GM12873 (cell line): ENCODE measurements at regions not wholly inside any gene's neighbourhood (a gene's known extent, or its start where the extent isn't known, plus 50 kb on each side); places are given as distances from the start of the nearest gene placed in this dataset.

Experiments used
- CTCF ChIP-seq: IDR thresholded peaks from 2 replicates; pipeline ENCODE4 v1.5.1; 2012; ENCODE audit warnings: low read depth, mild to moderate bottlenecking, moderate library complexity, low read length, control low read depth; ENCODE audit not compliant: insufficient read depth; ENCODE audit errors: missing control alignments

- TF ChIP-seq CTCF, result no peak
Measured at GRCh38 chr5:118279540-118280294, 708.6 kb downstream of the DTWD2 start.

- no peak for TF ChIP-seq CTCF
Measured at GRCh38 chr5:118270526-118270925, 717.8 kb downstream of the DTWD2 start.

- TF ChIP-seq CTCF, result no peak
Measured at GRCh38 chr5:118258223-118258622, 730.1 kb downstream of the DTWD2 start.

GRCh38 chr5:118257066-118257465 lies 731.3 kb downstream of the DTWD2 start:
- TF ChIP-seq CTCF, result no peak

- no peak for TF ChIP-seq CTCF
Measured at GRCh38 chr5:118253225-118254061, 734.9 kb downstream of the DTWD2 start.

GRCh38 chr5:118249386-118249785 lies 739.0 kb downstream of the DTWD2 start:
- TF ChIP-seq CTCF, result no peak

GRCh38 chr5:118247458-118247857 lies 740.9 kb downstream of the DTWD2 start:
- TF ChIP-seq CTCF, result no peak
